ENCODE measurements at regions not wholly inside any gene's neighbourhood (a gene's known extent, or its start where the extent isn't known, plus 50 kb on each side); places are given as distances from the start of the nearest gene placed in this dataset.
A peak's percentile ranks its signal among the peaks of the same experiment; 100 is the strongest.
"Not testable (repeated sequence)": the region's sequence is repeated elsewhere in the genome, so short reads cannot be mapped to it uniquely, and the experiment has no call there.

DNA sequence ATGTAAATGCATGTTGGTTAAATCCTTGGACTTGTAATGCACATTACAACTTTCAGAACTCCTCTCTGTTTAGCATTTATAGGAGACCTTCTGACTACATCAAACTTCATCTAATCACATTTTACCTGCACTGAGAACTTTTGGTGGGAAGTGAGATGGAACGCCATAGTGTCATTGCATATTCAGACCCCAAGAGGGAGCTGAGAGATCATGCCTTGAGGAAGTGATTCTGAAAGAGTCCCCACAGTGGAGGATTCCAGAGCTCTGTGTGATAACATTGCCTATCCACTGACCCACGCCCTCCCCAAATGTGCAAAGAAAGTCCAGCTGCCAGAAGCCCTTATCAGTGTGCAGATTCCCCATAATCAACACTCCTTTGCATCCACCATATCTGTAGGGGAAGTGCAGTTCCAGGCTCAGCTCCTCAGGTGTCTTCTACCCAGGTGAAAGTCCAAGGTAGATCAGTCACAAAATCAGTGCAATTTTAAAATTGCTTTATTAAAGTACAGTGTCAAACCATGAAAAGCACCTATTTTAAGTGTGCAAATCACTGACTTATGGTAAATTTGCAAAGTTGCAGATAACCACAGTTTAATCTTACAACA, 212.4 kb downstream of the RPIA start:
- no peak overlapping the region for H3K27ac Mint-ChIP-seq
- no peaks in the 10 kb centered on the region for H3K9me3 Mint-ChIP-seq
- POLR2A ChIA-PET = no interaction called here
- H3K27me3 Mint-ChIP-seq = peaks cover 6 to 21% (median 11%) of the 10 kb centered on the region in 5 donors
- H3K4me1 Mint-ChIP-seq = no peaks in the 10 kb centered on the region
- ATAC-seq (no peak), DNase-seq (peak in 1 of 10 donors; percentile 12)
- H3K36me3 Mint-ChIP-seq = no peaks in the 10 kb centered on the region
- H3K4me3 Mint-ChIP-seq = no peak overlapping the region

DNA sequence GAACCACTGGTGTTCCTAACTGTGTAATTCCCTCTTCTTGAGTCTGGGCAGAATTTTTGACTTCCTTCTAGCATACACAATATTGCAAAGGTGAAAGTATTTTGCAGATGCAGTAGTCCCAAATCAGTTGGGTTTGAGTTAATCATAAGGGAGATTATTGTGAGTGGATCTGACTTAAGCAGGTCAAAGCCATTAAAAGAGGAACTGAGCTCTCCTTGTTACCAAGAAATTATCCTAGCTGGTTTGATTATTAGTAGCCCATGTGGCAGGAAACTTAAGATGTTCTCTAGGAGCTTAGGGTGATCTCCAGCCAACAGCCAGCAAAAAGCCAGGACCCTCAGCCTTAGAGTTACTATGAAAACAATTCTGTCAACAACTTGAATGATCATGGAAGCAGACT, 221.8 kb downstream of the RPIA start:
- ATAC-seq (no peak), DNase-seq (no peak)
- Mint-ChIP-seq H3K9me3 (no peaks in the 10 kb centered on the region), H3K4me1 (no peaks in the 10 kb centered on the region), H3K36me3 (no peaks in the 10 kb centered on the region), H3K27ac (no peak overlapping the region), H3K27me3 (peaks cover 0 to 39% (median 4%) of the 10 kb centered on the region in 5 donors), H3K4me3 (no peak overlapping the region)
- POLR2A ChIA-PET = no interaction called here

DNA sequence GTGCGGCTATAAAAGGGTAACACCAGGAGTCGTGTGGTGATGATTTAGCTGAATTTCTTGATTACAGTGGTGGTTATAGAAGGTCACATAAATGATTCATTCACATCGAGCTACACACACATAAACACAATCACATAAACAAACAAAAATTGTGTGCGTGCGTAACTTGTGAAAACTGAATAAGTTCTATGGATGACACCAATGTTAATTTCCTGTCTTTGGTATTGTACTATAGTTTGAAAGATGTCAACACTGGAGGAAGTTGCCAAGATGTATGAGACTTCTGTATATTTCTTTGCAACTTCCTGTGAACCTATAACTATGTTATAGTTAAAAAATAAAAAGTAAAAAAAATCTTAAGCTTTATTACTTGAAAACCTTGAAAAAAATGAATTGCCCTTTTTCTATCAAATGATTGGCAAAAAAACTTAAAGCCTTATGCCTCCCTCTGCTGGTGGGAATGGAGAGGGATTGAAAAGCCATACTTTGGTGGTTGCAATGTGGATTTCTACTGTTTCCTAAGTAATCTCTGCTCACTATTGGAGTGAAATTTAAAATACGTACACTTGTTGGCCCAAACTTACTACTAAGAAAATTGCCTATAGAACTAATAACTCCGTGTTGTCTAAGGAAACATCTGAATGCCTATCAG, 227.7 kb downstream of the RPIA start:
- POLR2A ChIA-PET = no interaction called here
- no peak overlapping the region for H3K4me3 Mint-ChIP-seq
- ATAC-seq (no peak), DNase-seq (no peak)
- H3K36me3 Mint-ChIP-seq = no peaks in the 10 kb centered on the region
- peaks cover 0 to 3% (median 0%) of the 10 kb centered on the region in 4 donors for H3K4me1 Mint-ChIP-seq
- no peaks in the 10 kb centered on the region for H3K9me3 Mint-ChIP-seq
- no peak overlapping the region for H3K27ac Mint-ChIP-seq
- H3K27me3 Mint-ChIP-seq = peaks cover 0 to 30% (median 2%) of the 10 kb centered on the region in 5 donors

DNA sequence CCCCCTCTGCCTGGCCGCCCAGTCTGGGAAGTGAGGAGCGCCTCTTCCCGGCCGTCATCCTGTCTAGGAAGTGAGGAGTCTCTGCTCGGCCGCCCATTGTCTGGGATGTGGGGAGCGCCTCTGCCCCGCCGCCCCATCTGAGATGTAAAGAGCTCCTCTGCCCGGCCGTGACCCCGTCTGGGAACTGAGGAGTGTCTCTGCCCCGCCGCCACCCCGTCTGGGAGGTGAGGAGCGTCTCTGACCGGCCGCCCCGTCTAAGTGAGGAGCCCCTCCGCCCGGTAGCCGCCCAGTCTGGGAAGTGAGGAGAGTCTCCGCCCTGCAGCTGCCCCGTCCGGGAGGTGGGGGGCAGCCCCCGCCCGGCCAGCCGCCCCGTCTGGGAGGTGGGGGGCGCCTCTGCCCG, 228.9 kb downstream of the RPIA start:
- H3K27ac Mint-ChIP-seq, H3K36me3 Mint-ChIP-seq, ATAC-seq, DNase-seq, H3K9me3 Mint-ChIP-seq, POLR2A ChIA-PET, H3K4me3 Mint-ChIP-seq, H3K4me1 Mint-ChIP-seq: not testable (repeated sequence)
- peaks cover 0 to 24% (median 2%) of the 10 kb centered on the region in 5 donors for H3K27me3 Mint-ChIP-seq

DNA sequence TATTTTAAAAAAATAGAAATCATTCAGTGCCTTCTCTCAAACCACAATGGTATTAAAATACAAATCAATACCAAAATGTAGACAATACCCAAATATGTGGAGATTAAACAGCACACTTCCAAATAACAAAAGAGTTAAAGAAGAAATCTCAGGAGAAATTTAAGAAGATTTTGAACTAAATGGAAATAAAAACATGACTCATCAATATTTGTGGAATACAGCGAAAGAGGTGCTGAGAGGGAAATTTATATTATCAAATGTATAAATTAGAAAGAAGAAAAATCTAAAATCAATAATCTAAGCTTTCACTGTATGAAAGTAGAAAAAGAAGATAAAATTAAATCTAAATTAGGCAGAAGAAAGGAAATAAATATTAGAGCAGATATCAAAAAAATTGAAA, 233.1 kb downstream of the RPIA start:
- POLR2A ChIA-PET = no interaction called here
- peaks cover 0 to 2% (median 0%) of the 10 kb centered on the region in 9 donors for H3K9me3 Mint-ChIP-seq
- DNase-seq (no peak), ATAC-seq (no peak)
- no peaks in the 10 kb centered on the region for H3K4me1 Mint-ChIP-seq
- H3K36me3 Mint-ChIP-seq = no peaks in the 10 kb centered on the region
- peaks cover 0 to 7% (median 2%) of the 10 kb centered on the region in 5 donors for H3K27me3 Mint-ChIP-seq
- no peak overlapping the region for H3K27ac Mint-ChIP-seq
- H3K4me3 Mint-ChIP-seq = no peak overlapping the region

DNA sequence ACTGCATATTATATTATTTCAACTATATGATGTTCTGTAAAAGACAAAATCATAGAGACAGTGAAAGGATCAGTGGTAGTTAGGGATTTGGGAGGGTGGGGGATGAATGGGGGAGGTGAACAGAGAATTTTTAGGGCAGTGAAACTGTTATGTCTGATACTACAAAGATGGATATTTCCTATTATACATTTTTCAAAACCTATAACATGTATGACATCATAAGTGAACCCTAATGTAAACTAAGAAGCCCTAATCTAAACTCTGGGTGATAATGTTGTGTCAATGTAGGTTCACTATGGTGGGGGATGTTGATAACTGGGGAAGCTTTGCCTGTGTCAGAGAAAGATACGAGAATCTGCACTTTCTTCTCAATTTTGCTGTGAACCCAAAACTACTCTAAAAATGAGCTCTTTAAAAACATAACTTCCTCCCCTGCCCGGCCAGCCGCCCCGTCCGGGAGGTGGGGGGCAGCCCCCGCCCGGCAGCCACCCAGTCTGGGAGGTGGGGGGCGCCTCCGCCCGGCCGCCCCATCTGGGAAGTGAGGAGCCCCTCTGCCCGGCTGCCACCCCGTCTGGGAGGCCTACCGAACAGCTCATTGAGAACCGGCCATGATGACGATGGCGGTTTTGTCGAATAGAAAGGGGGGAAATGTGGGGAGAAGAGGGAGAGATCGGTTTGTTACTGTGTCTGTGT, 234.4 kb downstream of the RPIA start:
- Mint-ChIP-seq H3K27me3 (peaks cover 0 to 7% (median 2%) of the 10 kb centered on the region in 5 donors), H3K36me3 (no peaks in the 10 kb centered on the region), H3K27ac (no peak overlapping the region), H3K4me1 (no peaks in the 10 kb centered on the region), H3K4me3 (no peak overlapping the region), H3K9me3 (peaks cover 0 to 2% (median 0%) of the 10 kb centered on the region in 9 donors)
- ATAC-seq (no peak), DNase-seq (no peak)
- POLR2A ChIA-PET = no interaction called here

DNA sequence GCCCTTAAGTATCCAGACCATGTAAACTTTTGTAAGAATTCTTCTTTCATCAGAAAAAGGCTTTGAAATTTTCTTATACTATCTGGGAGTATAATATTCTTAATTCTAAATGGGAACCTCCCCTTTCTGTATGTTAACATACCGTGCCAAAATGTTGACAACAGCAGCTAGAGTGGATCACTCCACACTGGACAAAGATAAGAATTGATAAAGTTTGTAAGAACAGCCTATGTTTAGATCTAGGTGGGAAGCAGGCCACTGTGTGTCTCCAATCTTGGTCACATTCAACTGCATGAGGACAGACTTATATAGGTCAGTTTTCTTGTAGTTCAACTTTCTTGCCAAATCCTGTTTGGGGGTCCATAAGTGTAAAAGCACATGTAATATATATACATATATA, 235.7 kb downstream of the RPIA start:
- peaks cover 0 to 3% (median 0%) of the 10 kb centered on the region in 5 donors for H3K27me3 Mint-ChIP-seq

DNA sequence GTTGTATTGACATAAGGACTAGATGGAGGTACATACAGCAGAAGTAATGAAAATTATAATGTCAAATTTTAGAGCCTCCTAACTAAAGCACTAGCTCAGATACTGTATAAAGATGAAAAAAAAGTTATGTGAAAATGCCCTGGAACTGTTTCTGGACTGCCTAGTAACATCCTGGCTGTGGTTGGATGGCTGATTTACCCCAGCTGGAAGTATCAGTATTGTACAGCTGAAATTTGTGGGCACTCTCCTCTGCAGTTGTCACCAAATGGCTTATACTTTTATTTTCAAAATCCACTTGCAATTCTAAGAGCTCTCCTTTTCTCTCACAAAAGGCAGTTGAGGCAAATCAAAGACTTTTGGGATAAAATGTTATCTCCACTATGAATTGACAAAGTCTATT, 239.2 kb downstream of the RPIA start:
- DNase-seq (no peak), ATAC-seq (no peak)
- Mint-ChIP-seq H3K27me3 (peaks cover 0 to 3% (median 2%) of the 10 kb centered on the region in 5 donors), H3K36me3 (no peaks in the 10 kb centered on the region), H3K4me3 (no peak overlapping the region), H3K9me3 (no peaks in the 10 kb centered on the region), H3K27ac (no peak overlapping the region), H3K4me1 (peaks cover 0 to 6% (median 2%) of the 10 kb centered on the region in 4 donors)
- POLR2A ChIA-PET = no interaction called here

More for the DNA sequence above, 235.7 kb downstream of the RPIA start:
- H3K27ac Mint-ChIP-seq = no peak overlapping the region
- POLR2A ChIA-PET = no interaction called here
- no peak for ATAC-seq
- H3K36me3 Mint-ChIP-seq = no peaks in the 10 kb centered on the region
- no peak overlapping the region for H3K4me3 Mint-ChIP-seq
- no peaks in the 10 kb centered on the region for H3K4me1 Mint-ChIP-seq
- DNase-seq = no peak
- peaks cover 0 to 2% (median 0%) of the 10 kb centered on the region in 9 donors for H3K9me3 Mint-ChIP-seq

DNA sequence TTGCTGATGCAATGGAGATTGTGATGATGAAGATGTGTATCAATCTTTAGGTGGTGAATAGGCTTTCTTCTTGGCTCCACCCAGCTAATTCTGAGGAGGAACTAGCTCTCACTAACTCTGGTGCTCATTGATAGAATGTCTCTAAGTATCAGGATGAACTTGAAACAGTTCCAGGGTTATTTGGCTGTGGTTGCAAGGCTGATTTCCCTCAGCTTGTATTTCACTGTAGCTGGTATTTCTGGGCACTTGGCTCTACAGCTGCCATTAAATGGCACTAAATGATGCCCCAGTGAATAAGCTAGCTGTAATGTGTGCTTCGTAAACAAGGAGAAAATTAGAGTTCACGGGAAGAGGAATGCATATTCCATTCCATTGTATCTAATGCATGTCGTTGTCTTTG, 241.2 kb downstream of the RPIA start:
- POLR2A ChIA-PET = no interaction called here

DNA sequence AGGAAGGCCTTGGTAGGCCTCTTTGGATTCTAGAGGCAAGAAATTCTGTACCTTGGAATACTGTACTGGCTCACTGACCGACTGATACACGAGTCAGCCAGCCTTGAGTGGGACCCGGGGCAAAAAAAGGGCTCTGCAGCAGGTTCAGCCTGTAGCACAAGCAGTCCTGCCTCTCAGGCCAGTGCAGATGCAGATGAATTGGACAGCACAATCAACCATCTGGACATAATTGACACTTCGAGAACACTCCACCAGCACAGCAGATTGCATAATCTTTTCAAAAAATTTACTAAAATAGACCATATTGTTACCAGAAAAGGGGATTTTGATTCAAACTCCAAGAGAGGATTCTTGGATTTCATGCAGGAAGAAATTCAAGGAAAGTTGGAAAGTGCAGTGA, 241.6 kb downstream of the RPIA start:
- Mint-ChIP-seq H3K27ac (no peak overlapping the region), H3K4me3 (no peak overlapping the region), H3K36me3 (no peaks in the 10 kb centered on the region), H3K27me3 (peaks cover 0 to 2% (median 0%) of the 10 kb centered on the region in 5 donors), H3K9me3 (no peaks in the 10 kb centered on the region), H3K4me1 (peaks cover 0 to 6% (median 2%) of the 10 kb centered on the region in 4 donors)
- ATAC-seq (no peak), DNase-seq (no peak)
- POLR2A ChIA-PET = no interaction called here

More for the DNA sequence above, 241.2 kb downstream of the RPIA start:
- DNase-seq (no peak), ATAC-seq (no peak)
- Mint-ChIP-seq H3K36me3 (no peaks in the 10 kb centered on the region), H3K4me3 (no peak overlapping the region), H3K4me1 (peaks cover 0 to 6% (median 2%) of the 10 kb centered on the region in 4 donors), H3K27me3 (peaks cover 0 to 2% (median under 1%) of the 10 kb centered on the region in 5 donors), H3K9me3 (no peaks in the 10 kb centered on the region), H3K27ac (no peak overlapping the region)

DNA sequence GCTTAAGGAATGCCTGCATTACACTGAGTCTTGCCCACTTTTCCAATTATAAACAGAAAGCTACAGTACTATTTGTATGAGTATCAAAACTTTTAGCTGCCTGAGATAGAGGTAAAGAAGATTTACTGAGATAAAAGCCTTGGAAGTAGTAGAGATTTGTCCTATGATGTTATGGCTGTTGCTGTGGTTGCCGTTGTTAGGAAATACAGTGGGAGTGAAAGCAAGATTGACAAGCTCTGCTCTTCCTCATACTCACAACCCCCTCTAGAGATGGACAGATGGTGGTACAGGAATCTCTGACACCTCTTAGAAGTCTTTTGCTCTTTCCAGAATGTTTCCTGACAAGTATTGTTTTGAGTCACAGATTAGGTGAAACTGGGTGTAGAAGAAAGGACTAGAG, 242.5 kb downstream of the RPIA start:
- DNase-seq = peak in 2 of 10 donors; percentile 4 to 10
- peak in 1 of 2 donors; percentile 39 for ATAC-seq
- Mint-ChIP-seq H3K27me3 (peaks cover 0 to 4% (median 0%) of the 10 kb centered on the region in 5 donors), H3K36me3 (no peaks in the 10 kb centered on the region), H3K4me1 (peaks cover 0 to 6% (median 2%) of the 10 kb centered on the region in 4 donors), H3K4me3 (no peak overlapping the region), H3K9me3 (no peaks in the 10 kb centered on the region), H3K27ac (no peak overlapping the region)
- POLR2A ChIA-PET = no interaction called here

DNA sequence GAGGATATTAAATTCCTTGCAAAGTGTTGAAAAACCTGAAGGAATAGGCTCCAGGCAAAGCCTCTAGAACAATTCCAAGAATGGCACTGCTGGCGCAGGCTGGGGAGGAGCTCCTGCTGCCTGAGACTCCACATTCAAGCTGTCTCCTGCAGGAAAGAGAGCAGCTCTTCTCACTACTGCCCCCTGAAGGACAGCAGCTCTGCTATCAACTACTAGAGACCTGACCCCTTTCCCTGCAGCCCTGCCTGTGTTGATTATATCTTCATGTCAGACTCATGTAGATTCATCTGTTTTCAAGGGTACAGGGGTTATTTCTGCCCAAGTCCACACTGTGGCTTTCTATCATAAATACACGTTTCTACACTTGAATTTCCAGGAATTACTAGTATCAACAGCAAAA, 249.7 kb downstream of the RPIA start:
- H3K27ac Mint-ChIP-seq, POLR2A ChIA-PET, DNase-seq, H3K4me1 Mint-ChIP-seq, H3K9me3 Mint-ChIP-seq, H3K27me3 Mint-ChIP-seq, ATAC-seq, H3K36me3 Mint-ChIP-seq, H3K4me3 Mint-ChIP-seq: not testable (repeated sequence)

DNA sequence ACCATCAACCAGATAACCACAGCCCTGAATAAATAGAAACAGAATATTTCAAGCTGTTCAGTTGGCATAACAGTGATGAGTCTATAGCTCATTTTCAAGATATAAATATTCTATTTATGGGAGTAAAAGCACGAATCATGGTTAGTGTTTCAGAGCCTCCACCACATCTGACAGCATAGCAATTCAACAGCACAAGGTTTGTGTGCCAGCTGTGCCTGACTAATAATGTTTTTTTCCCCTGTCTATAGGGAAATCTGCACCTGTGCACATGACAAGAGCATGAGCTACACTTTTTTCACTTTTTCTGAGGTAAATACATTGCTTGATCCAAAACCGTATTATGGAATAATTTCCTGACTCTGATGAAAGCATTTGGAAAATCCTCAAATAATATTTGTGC, 251.3 kb downstream of the RPIA start:
- no peaks in the 10 kb centered on the region for H3K36me3 Mint-ChIP-seq
- H3K4me1 Mint-ChIP-seq = peaks cover 0 to 2% (median 0%) of the 10 kb centered on the region in 4 donors
- ATAC-seq (no peak), DNase-seq (no peak)
- peaks cover 0 to 22% (median 2%) of the 10 kb centered on the region in 5 donors for H3K27me3 Mint-ChIP-seq
- POLR2A ChIA-PET = no interaction called here
- no peak overlapping the region for H3K4me3 Mint-ChIP-seq
- no peaks in the 10 kb centered on the region for H3K9me3 Mint-ChIP-seq
- H3K27ac Mint-ChIP-seq = no peak overlapping the region

All from naive thymus-derived CD8-positive, alpha-beta T cell (primary cell).